DND-41 (cell line): ENCODE measurements at regions not wholly inside any gene's neighbourhood (a gene's known extent, or its start where the extent isn't known, plus 50 kb on each side); places are given as distances from the start of the nearest gene placed in this dataset.

Experiments used
- CTCF ChIP-seq: IDR thresholded peaks from 2 replicates; pipeline ENCODE4 v1.5.1; 2012; ENCODE audit warnings: borderline replicate concordance, low read length, moderate library complexity, mild to moderate bottlenecking; ENCODE audit not compliant: poor library complexity, severe bottlenecking; ENCODE audit errors: extremely low read depth
- EZH2 ChIP-seq: IDR thresholded peaks from 3 replicates; pipeline ENCODE4 v1.6.1; 2012; ENCODE audit warnings: borderline replicate concordance, low read depth, mild to moderate bottlenecking, moderate library complexity, low read length, inconsistent platforms; ENCODE audit not compliant: severe bottlenecking

DNA sequence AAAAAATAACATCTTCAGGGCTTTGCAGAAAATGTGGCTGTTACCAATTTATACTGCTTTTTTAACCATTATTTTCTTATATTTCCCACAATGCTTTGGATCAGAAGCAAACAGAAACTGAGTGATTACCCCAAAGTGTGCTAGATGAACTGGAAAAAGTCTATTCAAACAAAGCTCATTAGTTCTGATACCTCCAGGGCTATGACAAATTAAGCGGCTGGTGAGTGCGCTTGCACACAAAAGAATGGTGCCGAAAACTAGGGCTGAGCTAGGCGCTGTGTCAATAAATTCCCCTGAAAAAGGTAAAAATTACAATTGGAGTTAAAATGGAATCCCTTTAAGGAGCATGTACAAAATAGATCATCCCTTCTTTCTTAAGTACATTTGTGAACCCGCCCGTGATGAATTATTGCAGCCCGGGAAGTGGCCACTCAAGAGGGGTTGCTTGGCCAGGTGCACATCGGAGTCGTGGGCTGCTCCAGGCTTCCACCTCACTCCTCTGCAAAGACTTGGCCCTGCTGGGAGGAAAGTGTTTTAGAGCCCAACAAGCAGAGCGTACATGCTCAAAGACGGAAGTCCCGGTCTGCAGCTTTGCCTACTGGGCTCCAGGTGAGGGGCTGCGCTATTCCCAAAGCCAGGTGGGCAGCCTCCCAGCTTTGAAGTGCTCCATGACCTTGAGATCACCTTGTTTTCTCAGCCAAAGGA, 164.0 kb upstream of the ZNF507 start:
- TF ChIP-seq CTCF (no peak), EZH2 (no peak)
